BJ (cell line): ENCODE measurements at regions not wholly inside any gene's neighbourhood (a gene's known extent, or its start where the extent isn't known, plus 50 kb on each side); places are given as distances from the start of the nearest gene placed in this dataset.

Experiments used
- CTCF ChIA-PET: fragments of 350-600 bp; formaldehyde crosslinking; extraction: SDS; loops from one replicate; lab custom pipeline; 2021; ENCODE audit warnings: antibody characterized with exemption, inconsistent platforms; lab: Yijun Ruan, JAX
- POLR2A ChIA-PET: fragments of 300-600 bp; sonication (Branson Sonifier 250); formaldehyde crosslinking; extraction: SDS; loops from one replicate; lab custom pipeline; 2021; ENCODE audit warnings: antibody characterized with exemption; lab: Charles Lee
- DNase-seq: peaks from one replicate; pipeline ENCODE4 v3.0.0-alpha.2; 2011; ENCODE audit warnings: low read depth
- H3K27me3 ChIP-seq: 2 replicates; pipeline ENCODE4 v1.6.0; 2011; ENCODE audit warnings: low read length; ENCODE audit not compliant: control insufficient read depth, insufficient read depth
- H3K36me3 ChIP-seq: 2 replicates; pipeline ENCODE4 v1.5.1; 2011; ENCODE audit warnings: low read length; ENCODE audit not compliant: control insufficient read depth, insufficient read depth
- H3K4me3 ChIP-seq: 2 replicates; pipeline ENCODE4 v1.5.1; 2011; ENCODE audit warnings: low read depth, mild to moderate bottlenecking, control low read depth, low read length
- TF ChIP-seq, protein P1 (sequence below): IDR thresholded peaks from 2 replicates; pipeline ENCODE4 v1.5.1; 2011; ENCODE audit warnings: low read depth, mild to moderate bottlenecking, control low read depth, inconsistent platforms, low read length, moderate library complexity; ENCODE audit not compliant: insufficient read depth

DNA sequence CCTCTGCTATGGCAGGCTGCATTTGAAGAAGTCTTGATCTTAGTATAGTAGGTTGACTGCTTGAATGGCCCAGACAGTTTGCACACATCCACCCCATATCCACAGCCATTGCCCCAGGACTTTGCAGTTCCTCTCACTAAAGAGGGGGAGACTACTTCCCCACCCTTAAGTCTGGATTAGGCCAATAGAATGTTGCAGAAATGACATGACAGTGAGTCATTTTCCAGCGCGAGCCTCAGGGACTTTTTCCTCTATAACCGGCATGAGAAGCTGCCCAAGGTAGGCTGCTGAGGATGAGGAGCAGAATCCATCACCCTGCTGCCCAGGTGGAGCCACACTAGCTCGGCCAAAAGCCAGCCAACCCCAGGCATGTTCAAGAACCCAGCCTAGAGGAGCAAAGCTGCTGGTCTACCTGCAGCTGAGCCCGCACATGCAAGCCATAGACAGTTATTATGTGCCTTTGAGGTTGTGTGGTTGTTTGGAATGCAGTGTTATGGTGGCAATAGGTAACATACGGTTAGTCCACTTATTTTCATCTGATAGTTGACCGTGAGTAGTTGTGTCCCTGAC, 113.9 kb downstream of the TLE3 start:
- TF ChIP-seq, protein P1, sequence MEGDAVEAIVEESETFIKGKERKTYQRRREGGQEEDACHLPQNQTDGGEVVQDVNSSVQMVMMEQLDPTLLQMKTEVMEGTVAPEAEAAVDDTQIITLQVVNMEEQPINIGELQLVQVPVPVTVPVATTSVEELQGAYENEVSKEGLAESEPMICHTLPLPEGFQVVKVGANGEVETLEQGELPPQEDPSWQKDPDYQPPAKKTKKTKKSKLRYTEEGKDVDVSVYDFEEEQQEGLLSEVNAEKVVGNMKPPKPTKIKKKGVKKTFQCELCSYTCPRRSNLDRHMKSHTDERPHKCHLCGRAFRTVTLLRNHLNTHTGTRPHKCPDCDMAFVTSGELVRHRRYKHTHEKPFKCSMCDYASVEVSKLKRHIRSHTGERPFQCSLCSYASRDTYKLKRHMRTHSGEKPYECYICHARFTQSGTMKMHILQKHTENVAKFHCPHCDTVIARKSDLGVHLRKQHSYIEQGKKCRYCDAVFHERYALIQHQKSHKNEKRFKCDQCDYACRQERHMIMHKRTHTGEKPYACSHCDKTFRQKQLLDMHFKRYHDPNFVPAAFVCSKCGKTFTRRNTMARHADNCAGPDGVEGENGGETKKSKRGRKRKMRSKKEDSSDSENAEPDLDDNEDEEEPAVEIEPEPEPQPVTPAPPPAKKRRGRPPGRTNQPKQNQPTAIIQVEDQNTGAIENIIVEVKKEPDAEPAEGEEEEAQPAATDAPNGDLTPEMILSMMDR = no peak
- Histone ChIP-seq H3K27me3 (peaks cover 11% of the 10 kb centered on the region), H3K36me3 (no peaks in the 10 kb centered on the region), H3K4me3 (no peak overlapping the region)
- ChIA-PET POLR2A (interaction anchor here (0.6 kb wide), 1 partner anchor 221 kb away, joined by 4 read pairs; no protein-coding TSS in a partner anchor), CTCF (interaction anchor here (0.7 kb wide), 1 partner anchor 504 kb away, joined by 4 read pairs; no protein-coding TSS in a partner anchor)
- DNase-seq = no peak

DNA sequence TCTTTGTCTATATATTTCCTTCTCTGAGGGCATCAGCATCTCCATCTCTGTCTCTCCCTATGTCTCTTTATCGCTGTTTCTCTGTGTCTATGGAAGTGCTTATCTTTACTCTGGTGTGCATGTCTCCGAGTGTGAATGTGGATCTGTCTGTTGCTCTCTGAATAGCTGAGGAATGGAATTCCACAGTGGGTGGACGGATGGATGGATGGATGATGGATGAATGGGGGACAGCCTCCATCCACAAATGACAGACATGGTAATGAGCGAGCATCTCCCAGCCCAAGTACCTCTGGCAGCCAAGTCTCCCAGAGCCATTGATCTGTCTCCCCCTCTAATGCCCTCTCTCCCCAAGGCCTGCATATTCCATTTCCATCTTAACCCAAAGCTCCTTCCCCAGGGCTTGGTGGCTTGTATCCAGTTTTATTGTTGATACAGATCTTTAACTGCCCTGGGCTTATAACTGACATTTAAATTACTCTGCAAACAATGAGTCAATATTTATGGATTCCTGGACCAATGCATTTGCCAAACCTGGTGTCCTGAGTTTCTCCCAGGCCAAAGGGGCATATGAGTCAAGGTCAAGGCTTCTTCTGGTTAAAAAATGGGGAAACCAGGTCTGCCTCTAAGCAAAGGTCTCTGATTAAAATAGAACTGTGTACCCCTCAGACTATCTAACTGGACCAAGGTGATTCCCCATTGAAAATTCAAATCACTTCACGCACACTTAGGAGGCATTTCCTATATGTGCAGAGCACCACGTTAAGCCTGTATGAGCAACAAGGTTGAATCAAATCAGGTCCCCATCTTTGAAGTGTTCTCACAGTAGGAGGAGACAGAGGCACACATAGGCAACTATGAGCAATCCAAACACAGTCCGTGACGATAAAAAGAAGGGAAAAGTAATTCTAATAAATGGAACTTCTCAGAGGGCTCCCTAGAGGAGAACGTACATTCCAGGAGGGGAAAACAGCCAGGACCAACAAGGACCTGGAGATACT, 109.9 kb downstream of the TLE3 start:
- TF ChIP-seq, protein P1 = no peak
- ChIA-PET CTCF (interaction anchor here (0.9 kb wide), 1 partner anchor 11 kb away, joined by 3 read pairs; no protein-coding TSS in a partner anchor), POLR2A (no interaction called here)
- no peak overlapping the region for H3K4me3 ChIP-seq
- peaks cover 17% of the 10 kb centered on the region for H3K27me3 ChIP-seq
- H3K36me3 ChIP-seq = no peaks in the 10 kb centered on the region
- DNase-seq = no peak

DNA sequence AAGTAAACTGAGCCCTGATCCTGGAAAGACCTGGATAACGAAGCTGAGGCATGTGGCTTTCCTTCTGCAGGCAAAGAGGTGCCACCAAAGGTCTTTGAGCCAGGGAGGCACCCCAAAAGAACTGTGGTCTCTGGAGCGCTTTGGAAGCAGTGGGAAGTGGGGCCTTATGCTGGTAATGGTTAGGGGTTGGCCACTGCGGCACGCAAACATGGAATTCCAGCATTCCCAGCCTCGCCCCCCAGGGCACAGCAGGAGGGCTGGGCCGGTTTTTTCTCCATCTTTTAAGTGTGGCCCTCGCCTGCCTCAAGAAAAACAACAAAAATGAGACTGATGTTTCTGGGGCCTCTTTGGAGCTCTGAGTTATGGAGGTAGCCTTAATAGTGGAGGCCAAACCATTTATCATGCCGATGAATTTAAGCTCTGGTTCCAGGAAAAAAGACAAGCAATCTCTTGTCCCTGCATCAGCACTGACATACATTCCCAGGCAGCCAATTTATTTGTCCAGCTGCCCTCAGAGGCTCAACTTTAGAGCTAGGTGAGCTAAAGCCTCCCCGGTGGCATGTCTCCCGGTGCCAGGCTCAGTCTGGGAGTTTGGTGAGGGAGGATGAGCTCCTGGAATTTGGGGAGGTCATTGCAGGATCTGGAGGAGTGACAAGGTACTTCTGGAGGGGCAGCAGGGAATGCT, 109.0 kb downstream of the TLE3 start:
- H3K4me3 ChIP-seq = no peak overlapping the region
- no peak for DNase-seq
- peaks cover 12% of the 10 kb centered on the region for H3K27me3 ChIP-seq
- CTCF ChIA-PET = no interaction called here
- POLR2A ChIA-PET = no interaction called here
- no peaks in the 10 kb centered on the region for H3K36me3 ChIP-seq
- TF ChIP-seq, protein P1 = no peak

DNA sequence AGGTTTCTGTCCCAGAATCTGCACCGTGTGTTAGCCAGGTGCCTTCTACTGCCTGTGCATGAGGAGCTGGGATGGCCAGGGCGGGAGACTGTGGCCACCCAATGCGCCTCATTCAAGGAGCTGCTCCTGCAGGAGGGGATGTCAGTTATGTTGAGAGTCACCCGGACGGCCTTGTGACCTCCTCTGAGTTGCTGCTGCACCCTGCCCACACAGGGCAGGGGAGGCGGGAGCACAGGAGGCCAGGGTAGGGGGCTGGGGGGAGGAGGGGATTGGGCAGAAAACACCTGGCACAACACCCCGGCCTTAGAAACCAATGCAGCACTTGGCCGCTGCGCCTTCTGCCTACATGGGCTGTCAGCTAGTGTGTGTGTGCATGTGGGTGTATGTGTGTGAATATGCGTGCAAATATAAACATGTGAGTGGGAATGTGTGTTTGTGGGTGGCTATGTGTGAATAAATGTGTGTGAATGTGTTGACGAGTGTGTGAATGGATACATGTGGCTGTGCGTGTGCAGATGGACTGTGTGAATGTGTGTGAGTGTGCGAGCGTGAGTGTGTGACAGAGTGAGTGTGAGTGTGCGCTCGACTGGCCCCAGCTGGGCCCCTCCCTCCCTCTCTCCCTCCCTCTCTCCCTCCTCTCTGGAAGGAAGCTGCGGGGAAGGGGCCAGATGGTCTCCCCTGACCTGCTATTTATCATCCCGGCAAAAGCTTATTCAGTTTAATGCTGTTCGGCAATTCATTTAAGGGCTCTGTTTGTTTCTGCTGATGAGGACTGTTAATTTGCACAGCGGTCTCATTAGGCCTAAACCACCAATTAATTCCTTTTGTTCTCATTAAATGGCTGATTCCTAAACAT, 106.9 kb downstream of the TLE3 start:
- no peak for DNase-seq
- TF ChIP-seq, protein P1 = no peak
- H3K27me3 ChIP-seq = peaks cover 17% of the 10 kb centered on the region
- no peaks in the 10 kb centered on the region for H3K36me3 ChIP-seq
- no peak overlapping the region for H3K4me3 ChIP-seq
- CTCF ChIA-PET = no interaction called here
- POLR2A ChIA-PET = no interaction called here
